Middle frontal gyrus (tissue), 1 donor: ENCODE measurements at regions not wholly inside any gene's neighbourhood (a gene's known extent, or its start where the extent isn't known, plus 50 kb on each side); places are given as distances from the start of the nearest gene placed in this dataset.
"Not testable (repeated sequence)": the region's sequence is repeated elsewhere in the genome, so short reads cannot be mapped to it uniquely, and the experiment has no call there.

ENCODE experiments used
- DNase-seq: peaks from one replicate; pipeline ENCODE4 v3.0.0-alpha.2; 2015; ENCODE audit warnings: low spot score; ENCODE audit errors: extremely low spot score

DNA sequence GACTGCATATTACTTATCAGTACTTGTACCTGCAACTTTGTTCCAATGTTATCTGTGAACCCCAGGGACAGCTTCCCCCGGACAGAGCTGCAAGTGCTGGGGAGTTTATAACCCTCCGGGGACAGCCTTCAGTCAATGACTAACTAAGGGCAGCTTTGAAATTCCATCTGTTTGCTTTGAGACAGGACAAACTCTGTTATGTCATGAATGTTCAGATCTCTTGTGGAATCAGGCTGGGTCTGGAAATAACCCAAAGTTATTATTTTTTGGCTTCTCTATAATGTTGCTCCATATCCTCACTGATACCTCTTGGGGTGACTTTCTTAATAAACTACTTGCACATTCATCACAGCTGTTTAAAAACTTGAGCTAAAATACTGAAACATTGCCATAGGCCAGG is 617.5 kb upstream of the TLE4 start:
- no peak for DNase-seq

DNA sequence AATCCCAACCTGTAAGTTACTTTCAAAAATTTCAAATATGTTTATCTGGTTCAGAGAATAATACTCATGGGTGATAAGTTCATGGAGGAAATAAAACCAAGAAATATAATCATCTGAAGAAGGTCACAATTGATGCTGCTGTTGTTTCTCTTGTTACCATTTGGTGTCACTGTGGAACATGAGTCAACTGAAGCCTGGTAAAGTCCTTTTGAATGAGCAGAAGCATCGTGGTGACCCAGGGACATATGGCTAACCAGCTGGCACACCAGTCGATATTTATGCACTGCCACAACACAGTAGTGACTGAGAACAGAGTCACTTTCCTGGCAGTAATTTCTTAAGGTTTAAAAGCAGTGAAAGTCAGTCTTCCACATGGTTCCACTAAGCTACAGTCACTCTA is 612.9 kb upstream of the TLE4 start:
- no peak for DNase-seq

DNA sequence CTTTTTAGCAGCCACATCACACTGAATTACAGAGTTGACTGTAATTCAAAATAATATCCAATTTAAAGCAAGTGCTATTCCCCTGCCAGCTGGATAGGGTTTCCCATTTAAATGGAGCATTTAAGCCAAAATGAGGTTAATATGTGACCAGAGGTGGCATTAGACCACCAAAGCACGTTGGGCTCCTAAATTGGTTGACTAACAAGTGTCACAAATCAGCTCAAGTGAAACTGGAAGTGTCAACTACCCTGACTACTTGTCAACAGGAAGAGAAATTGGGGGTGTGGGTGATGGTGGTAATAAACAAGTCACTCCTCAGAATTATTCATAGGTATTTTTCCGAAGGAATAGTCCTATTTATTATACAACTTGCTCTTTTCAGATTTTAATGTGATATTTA is 609.6 kb upstream of the TLE4 start:
- no peak for DNase-seq

DNA sequence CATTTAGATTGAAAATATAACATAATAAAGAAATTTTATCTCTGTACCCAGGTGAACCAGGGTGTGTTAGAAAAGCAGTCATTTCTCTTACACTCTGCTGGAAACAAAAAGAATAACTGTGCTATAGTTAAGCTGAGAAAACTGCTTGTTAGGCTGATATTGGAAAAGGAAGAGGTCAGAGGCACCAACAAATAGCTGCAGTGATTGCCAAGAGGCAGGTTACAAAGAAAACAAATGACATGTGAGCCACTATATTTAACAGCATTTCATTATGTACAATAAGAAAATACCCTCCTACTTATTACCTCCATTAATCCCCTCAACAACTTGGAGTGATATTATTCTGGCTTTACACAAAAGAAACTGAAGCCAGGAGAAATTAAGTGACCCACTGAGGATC is 607.9 kb upstream of the TLE4 start:
- no peak for DNase-seq

DNA sequence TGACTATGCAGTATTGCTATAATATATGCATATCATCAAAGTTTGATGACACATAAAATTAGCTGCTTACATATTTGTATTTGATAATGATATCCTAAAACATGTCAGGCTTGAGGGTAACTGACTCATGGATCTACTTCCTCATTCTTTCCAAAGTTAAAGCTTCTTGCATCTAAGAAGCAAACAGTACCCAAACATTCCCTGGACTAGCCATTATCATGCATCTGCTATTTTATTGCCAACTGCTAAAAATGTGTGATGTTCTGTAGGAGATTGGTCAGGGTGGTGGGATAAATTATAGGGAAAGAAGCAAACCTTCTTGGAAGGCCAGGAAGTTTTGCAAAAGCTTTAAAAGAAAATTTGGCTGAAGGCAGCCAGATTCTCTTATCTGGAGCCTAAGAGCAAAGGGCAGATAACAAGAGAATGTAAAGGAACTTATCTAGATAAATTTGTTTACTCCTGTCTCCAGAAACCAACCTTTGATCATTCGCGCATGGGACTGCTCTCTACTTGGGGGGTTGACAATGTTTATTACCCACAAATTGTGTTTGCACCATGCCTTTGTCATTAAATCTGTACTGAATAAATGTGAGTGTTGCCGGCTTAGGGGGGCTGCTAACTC is 604.1 kb upstream of the TLE4 start:
- no peak for DNase-seq

DNA sequence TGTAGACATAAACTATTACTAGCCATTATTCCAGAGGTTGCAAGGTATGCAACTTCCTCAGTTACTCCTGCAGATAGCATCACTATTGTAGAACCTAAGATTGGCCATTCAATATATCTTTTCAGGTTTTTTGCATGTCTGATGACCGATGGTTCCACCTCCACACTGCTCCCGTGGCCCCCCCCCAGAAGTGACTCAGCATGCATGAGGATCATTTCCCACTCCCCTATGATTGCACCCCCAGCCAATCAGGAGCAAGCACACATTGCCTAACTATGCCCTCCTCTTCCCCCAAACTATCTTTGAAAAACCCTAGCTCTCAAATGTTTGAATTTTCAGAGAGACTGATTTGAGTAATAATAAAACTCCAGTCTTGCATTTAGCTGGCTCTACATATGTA is 601.4 kb upstream of the TLE4 start:
- no peak for DNase-seq

DNA sequence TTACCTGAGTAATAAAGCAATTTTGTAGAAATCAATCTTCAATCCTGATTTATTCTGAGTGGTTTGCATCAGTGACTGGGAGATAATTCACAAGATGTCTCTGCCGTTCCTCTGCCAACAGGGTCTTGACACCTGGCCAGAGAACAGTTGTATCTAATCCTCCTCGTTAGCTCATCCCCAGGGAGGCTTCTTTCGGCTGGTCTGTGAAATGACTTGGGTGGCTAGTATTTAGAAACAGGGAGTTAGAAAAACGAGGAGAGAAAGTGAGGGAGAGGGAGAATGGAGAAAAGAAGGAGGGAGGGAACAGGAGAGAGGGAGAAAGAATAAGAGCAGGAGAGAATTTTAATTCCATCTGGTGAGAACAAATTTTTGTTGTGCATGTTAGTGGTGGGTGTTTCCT is 600.2 kb upstream of the TLE4 start:
- DNase-seq, result no peak

DNA sequence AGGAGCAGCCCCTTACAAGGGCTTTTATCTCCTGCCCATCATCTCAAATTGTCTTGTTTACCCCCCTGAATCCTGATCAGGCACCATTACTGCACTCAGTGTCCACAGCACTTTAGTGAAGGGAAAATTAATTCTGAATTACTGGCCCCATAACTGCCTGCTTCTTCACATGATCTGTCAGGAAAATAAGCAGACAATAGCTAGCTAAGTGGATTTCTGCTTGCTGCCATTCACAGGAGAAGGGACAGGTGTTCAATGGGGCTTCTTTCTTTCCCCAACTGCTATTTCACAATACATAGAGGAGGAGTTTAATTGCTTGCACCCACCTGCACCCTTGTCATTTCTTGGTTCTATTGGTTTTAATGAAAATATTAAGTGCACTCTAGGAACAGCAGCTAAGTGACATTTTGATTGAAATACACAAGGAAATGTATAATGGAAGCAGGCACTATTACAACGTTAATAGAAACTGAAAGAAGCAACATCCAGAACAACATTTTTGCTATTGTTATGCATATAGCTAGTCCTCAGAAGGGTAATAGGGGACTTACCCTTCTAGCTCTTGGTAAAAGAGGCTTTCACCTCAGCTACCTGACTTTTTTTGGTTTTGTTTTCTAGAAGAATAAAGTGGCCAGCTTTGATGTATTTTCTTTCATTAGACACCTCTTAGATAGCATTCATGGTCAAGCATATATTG is 599.3 kb upstream of the TLE4 start:
- DNase-seq, result no peak

DNA sequence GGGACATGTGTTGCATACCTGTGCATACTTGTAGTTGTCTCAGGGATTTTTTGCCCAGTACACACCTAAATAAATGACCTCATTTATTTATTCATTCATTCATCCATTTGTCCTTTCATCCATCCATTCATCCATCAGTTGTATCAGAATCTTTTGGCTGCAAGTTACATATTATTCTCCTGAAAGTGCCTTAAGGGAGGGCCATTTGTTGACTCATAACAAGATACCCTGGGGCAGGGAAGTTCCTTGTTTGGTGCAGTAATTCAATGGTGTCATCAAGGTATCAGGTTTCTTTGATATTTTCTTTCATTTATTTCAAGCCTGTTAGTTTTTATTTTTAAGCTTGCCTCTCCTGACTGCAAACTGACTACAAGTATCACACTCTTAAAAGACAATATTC is 597.9 kb upstream of the TLE4 start:
- no peak for DNase-seq

DNA sequence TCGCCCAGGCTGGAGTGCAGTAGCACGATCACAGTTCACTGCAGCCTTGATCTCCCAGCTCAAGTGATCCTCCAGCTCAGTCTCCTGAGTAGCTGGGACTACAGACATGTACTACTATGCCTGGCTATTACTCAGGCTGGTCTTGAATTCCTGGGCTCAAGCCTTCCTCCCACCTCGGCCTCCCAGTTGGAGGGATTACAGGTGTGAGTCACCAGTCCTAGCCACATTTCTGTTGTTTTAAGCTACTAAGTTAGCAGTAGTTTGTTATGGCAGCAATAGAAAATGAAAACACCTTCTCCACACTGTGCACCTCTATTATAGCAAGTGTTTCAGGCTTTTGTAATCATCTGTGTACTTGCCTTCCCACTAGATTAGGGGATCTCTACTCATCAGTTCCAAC is 588.9 kb upstream of the TLE4 start:
- DNase-seq, result no peak

DNA sequence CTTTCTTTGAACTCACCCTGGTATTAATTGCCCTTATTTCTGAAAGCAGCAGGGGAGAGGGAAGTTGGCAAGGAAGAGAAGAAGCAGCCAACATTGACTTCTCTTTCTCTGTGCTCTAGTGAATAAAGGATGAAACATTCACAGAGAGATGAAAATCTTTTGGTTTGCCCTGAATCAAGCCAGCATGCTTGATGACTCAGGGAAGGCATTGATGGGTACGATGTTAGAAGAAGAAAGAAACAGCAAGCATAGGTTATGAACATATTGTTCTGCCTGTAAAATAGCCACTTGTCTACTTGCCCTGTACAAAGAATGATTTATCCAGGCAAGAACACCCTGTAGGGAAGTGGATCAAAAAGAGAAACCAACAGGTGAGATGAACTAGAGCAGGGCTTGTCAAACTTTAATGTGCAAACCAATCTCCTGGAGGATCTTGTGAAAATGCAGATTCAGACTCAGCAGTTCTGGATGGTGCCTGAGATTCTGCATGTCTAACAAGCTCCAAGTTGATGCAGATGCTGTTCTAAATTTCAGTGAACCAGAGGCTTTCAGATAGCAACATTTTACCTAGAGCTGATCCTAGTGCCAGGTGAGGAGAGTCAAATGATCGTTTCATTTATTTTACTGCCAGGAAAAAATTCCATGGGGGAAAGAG is 586.6 kb upstream of the TLE4 start:
- no peak for DNase-seq

DNA sequence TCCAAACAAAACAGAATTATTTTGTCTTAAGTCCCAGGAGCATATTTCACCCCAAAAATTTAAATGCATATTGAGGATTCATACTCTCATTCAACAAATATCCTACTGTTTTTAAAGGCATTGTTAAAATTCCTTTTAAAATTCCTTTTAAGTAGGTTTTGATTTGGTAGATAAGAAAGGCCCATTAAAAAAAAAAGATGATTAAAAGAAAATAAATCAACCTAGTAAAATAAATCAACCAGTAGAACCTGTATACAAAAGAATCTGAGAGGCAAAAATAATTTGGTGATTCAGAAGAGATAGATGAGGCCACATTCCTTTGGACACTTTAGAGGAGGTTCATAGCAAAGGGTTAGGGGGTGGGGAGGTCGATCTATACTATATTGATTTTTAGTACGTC is 585.3 kb upstream of the TLE4 start:
- DNase-seq, result no peak

DNA sequence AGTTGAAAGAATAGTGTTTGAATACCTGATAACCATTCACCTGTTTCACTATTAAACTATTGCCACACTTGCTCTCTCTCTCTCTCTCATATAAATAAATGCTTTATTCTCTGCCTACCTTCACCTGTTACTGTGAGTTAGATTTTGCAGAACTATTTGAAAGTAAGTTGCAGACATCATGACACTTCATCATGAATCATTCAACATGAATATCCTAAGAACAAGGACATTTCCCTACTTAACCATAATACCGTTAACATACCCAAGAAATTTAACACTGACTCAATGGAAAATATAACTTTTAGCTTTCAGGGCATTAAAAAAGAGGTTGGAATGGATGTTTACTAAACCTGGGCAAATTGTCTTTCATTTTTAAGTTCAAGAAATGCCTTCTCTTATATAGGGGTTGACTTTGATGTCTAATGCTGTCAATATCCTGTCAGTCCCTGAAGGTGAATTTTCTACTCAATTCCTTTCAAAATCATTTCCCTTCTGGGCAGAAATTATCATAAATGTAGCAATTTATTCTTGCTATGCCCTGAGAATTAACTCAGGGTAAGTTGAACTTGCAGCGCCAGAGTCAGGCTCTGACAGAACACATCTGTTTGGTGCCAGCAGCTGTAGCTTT is 582.6 kb upstream of the TLE4 start:
- no peak for DNase-seq

DNA sequence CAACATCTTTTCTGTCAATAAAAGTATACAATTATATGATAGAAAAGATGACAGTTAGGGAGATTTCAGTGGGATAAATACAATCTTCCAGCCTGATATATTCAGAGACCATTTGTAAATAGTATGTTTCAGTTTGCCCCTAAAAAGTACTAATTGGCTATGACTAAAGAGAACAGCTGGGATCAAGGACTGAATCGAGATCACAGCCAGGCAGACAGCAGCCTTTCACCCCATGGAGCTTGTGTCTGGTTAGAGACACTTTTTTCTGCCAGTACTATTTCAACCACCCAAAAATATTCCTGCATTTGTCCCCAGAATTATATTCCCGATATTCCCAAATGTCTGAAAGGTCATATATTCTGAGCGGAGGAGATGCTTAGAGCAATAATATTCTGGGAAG is 577.3 kb upstream of the TLE4 start:
- DNase-seq, result no peak

DNA sequence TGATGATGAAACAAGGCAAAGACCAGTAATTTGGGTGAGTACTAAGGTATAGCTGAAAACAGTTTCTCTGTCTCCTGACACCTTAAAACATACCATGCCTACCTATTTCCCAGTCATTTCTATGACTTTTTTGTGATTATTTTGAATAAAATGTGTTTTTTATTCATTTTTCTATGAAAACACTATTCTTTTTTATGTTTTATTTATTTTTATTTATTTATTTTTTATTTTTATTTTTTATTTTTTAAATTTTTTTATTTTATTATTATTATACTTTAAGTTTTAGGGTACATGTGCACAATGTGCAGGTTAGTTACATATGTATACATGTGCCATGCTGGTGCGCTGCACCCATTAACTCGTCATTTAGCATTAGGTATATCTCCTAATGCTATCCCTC is 576.8 kb upstream of the TLE4 start:
- DNase-seq, result not testable (repeated sequence)

DNA sequence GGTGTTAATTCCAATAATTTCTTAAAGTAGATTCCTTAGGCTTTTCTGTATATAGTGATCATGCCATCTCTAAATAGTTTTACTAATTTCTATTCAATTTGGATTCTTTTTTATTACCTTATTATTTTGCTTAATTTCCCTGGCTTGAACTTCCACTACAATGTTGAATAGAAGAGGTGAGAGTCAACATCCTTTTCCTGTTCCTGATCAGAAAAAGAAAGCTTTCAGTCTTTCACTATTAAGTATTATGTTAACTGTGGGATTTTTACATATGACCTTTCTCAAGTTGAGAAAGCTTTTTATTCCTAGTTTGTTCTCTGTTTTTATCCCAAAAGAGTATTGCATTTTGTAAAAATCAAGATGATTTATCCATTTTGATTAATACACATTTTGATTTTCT is 574.5 kb upstream of the TLE4 start:
- no peak for DNase-seq

DNA sequence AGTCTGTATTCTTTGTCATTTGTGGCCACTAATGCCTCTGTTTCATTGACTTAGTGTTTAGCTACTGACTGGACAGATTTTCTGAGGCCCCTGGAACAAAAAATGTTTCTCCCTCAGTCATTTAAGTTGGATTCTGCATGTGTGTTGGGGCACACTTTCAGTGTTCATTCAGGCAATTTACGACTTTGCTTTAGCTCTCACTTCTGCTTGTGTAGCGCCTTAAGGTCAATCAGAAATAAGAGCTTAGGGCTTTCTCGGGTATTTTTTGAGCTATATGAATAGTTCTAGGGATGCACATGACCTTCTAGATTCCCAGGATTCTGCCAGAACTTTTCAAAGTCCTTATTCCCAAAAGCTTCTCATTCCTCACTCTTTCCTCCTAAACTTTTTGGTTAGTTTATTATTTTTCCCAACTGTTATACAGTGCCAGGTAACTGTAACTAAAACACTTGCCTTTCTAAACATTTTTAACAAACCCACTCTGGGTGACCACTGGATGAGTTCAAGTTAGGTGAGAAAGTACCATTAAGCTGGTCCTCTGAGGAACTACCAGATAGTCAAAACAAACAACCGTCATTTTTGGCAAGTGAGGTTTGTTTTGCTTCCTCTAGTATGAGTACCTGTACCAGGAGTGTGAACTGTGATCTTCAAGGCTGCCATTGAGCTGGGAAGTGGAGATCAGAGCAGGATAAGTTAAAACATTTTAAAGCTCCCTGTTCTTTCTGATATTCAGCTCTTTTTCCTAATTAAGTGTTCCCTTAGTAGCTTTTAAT is 571.3 kb upstream of the TLE4 start:
- no peak for DNase-seq

DNA sequence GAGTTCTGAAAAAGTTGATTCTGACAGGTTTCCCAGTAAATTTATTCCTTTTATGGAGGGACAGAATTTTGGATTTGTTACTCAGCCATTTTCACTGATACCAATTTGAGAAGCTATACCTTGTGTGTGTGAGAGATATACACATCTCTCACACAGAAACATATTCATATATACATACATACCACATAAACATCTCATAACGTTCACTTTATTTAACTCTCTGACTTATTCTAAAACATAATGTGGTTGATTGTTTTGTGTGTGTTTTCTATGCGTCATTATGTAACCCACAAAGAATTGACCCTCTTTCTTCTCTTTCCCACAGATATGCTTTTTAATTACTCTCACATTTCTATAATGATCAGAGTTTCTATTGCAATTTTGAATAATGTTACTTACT is 570.8 kb upstream of the TLE4 start:
- no peak for DNase-seq

DNA sequence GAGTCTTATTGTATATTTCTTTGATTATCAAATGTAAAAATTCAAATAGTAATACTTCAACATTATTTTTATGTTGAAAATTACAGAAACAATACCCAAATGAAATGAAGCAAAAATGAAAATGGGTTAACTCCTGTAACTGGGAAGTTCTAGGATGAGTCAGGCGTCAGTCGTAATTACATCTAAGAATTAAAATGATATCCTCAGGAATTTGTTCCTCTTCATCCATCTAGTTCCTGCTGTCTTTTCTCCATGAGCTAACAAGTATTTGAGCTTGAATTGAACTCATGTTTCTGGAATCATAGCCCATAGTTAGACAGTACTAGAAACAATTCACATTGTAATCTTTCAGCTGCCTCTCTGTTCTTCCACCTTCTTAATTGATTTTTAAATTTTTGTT is 568.3 kb upstream of the TLE4 start:
- DNase-seq, result no peak

DNA sequence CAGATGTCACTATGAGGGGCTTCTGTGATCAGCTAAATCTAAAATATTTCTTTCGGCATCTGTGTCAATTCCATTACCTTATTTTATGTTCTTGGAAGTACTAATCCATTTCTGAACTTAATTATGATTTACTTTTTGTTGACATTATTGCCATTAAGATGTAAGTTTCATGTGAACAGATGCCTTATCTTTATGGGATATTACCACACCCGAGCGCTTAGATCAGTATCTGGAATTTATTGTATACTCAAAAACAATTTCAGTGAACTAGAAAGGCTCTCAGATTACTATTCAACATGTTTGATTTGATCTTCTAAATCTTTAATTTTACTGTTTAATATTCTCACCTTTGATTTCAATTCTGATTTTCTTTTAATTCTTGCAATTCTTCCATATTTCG is 567.7 kb upstream of the TLE4 start:
- DNase-seq, result no peak

DNA sequence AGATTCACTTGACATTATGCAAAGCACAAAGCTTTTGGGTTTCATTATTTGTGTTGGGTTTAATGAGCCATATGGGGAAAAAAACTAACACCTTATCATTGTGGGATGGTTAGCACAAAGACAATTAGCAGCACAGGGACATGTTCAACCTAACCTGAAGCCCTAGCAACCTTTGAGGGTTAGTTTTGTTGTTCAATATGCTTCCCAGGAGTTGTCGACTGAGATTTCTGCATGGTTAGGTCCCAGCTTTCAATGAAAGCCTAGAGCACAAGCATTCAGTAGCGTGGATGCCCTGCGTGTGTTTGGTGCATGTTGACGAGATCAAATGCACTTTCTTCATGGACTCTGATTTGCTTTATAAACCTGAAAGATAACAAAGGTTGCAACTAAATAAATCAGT is 565.2 kb upstream of the TLE4 start:
- DNase-seq, result no peak
